NCI-H82 treated with DMSO at 0.1 percent for 48 hours (cell line): ENCODE measurements at regions not wholly inside any gene's neighbourhood (a gene's known extent, or its start where the extent isn't known, plus 50 kb on each side); places are given as distances from the start of the nearest gene placed in this dataset.
"Not testable (repeated sequence)": the region's sequence is repeated elsewhere in the genome, so short reads cannot be mapped to it uniquely, and the experiment has no call there.

Experiments used
- DNase-seq: peaks from one replicate; lab custom pipeline; 2025; ENCODE audit not compliant: unreplicated experiment; lab: John Stamatoyannopoulos, UW

DNA sequence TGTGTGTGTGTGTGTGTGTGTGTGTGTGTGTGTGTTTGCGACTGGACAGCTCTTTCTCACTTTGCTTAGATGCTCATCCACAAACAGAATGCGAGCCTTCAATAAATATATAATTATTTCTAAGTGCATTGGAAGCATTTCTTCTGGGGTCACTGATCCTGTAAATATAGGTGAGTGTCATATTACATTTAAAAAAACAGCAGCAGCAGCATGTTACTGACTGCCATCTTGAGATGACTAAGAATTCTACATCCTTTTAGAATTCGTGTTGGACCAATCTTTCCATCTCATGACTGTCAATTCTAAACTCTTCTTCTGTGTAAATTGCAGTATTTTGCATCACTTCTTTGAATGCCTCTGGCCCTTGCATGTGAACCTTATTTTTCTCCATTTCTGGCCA is 238.0 kb upstream of the DDI1 start:
- DNase-seq = no peak

DNA sequence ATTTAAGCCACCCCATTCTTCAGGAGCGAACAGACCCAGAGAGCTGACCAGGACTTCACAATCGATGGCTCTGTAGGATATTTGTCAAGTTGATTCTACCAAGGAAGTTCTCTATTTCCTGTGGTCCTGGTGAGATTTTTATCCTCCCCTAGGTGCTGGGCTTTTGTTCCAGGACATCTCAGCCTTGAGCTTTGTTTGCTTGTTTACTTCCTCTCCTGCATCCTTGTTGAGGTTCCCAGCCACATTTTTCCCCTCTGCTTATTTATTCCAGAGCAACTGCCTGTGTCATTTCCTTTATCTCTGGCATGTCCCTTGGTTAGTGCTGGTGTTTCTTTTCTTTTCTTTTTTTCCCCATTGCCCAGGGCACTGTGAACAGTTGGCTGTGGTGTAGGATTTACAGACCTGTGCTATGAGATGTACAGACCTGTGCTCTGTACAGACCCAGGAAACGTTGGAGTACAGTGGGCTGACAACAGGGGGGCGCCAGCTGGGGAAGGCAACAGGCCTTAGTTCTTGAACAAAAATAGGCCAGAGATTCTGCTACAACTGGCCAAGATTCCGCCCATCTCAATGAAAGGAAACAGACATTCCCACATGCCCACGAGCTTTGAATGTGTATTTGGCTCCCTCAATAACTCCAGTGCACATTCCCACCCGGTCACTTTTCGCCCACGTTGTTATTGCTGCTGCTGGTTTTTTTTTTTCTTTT is 235.9 kb upstream of the DDI1 start:
- DNase-seq = no peak

- DNase-seq = no peak
Observed at GRCh38 chr11:103803062-103803461, 233.4 kb upstream of the DDI1 start.

DNA sequence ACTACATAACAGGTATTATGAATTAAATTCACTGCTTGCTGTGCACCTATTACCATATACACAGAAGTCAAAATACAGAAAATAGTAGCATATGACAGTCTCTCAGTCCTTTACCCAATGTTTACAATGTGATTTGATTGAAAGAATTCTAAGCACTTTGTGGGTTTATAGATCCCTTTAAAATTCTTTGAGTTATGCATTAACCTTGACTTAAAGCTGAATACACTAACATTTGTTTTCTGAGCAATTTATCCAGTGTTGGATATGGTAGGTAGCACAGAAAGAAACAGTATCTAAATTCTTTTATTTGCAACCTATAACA is 230.8 kb upstream of the DDI1 start:
- no peak for DNase-seq

DNA sequence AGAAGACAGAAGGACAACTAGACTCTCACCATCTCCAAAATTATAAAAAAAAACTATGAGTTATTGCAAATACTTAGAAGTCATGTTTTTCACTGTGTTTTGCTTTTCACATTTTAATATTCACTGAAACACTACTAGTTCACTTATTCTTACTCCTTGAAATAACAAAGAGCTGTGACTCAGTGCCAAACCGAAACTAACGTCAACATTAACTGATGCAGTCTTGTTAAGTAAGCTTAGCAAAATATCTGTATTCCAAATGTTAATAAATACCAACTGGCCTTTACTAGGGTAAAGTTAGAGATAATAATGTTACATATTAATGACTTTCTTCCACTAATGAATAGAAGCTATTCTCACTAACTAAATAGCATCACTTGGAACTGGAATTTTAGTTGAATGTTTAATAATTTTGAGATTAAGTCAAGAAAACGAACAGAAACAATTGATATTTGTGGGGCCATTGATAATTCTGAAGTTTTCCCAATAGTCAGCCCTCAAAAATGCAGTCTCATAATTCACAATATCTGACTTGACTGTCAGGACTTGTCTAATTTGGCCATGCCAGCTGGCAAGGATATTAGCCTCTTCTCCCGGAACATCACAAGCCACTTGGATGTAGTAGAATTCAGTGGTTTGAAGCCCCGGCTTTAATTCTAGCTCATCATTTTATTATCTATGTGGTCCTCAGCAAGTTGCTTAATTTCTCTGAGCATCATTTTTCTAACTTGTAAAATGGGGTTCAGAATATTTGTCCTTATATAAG is 230.1 kb upstream of the DDI1 start:
- no peak for DNase-seq

GRCh38 chr11:103807806-103808205 is 228.6 kb upstream of the DDI1 start:
- DNase-seq = no peak

DNA sequence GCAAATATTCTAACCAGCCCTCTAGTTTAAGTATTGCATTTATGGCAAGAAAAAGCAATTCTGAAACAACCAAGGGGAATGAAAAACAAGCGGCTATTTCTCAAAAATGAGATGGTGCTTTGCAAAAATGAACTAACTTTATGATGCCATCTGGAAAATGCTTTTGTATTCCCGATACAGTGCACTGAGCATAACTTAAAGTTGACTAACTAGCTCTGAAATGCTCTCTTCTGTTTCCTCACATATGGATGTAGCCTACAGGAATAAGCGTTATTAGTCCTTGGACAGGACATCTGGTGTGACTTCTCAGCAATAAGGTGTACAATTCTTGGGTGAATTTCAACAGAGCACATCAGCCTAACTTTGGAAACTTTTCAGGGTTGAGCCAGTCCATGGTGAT is 228.2 kb upstream of the DDI1 start:
- no peak for DNase-seq

DNA sequence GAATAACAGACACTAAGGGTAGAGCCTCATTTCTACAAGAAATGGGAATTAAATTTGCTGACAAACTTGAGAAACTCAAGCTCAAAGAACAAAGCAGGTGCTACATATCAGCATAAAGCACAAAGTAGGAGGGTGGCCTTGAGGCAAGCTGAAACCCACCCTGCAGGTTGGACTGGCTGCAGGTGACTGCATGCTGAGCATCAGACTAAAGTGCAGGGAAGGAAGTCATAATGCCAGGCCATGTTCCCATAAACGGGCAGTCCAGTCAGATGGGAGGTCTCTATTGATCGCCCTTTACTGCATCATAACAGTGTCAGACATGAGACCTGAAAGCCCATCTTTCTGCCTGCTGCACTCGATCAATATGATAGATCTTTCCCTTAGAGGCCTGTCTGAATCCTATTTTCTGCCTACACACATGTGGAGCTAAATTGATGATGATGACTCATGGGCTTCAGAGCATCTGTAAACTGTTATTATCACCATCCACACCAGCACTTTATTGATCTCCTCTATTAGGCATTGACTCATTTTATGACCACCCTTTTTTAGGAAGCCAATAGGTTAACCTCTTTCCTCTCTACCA is 224.5 kb upstream of the DDI1 start:
- DNase-seq = no peak

DNA sequence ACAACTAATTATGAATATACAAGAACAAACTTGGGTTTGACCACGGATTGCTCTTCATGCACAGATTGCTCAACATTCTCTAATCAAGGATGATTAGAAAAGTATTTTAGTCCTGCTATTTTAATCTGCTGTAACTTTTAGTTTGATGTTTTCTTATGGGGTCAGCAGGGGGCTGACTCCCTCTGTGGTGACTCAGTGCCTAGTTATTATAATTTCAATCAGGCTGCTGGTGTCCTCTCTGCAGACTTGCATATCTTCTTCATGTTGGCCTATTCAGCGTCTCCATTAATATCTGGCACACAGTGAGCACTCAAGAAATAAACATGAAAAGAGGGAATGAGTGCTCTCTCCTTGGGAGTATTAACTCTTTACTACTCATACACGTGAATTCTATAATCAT is 223.8 kb upstream of the DDI1 start:
- DNase-seq = no peak

DNA sequence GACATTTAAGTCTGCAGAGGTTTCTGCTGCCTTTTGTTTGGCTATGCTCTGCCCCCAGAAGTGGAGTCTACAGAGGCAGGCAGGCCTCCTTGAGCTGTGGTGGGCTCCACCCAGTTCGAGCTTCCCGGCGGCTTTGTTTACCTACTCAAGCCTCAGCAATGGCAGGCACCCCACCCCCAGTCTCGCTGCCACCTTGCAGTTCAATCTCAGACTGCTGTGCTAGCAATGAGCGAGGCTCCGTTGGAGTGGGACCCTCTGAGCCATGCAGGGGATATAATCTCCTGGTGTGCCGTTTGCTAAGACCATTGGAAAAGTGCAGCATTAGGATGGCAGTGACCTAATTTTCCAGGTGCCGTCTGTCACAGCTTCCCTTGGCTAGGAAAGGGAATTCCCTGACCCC is 216.1 kb upstream of the DDI1 start:
- DNase-seq = not testable (repeated sequence)

- no peak for DNase-seq
Observed at GRCh38 chr11:103824116-103824515, 212.3 kb upstream of the DDI1 start.

DNA sequence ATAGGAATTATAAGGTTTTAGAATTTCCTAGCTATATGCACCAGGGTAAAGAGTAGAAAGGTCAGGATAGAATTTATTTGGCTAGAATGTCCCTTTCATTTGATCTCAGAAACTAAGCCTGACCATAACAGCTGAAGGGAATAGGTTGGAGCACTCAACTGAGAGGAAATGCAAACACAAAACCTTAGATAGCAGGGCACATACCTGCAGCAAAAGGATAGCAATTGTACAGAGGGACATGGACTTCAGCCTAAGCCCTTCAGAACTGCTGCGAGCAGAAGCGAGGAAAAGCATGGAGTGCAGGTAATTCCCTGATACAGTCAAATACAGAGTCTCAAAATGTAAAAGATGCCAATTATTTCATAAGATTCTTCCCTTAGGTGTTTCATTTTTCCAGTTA is 211.0 kb upstream of the DDI1 start:
- DNase-seq = no peak

DNA sequence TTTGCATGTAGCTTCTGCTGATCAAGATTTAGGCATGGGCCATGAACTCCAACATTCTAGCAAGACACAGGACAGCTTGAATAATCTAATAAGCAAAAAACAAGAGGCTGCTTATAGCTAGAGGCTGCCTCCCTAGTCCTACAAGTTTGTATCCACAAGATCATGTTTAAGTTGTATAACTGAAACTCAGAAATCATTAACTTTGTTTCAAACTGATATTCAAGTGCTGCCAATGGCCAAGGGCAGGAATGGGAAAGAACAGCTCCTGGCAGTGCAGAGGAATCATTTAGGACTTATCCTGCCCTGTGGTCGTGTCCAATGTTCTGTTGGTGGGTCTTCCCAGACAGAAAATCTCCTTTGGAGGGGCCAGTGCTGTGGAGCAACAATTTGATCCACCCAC is 209.6 kb upstream of the DDI1 start:
- no peak for DNase-seq

DNA sequence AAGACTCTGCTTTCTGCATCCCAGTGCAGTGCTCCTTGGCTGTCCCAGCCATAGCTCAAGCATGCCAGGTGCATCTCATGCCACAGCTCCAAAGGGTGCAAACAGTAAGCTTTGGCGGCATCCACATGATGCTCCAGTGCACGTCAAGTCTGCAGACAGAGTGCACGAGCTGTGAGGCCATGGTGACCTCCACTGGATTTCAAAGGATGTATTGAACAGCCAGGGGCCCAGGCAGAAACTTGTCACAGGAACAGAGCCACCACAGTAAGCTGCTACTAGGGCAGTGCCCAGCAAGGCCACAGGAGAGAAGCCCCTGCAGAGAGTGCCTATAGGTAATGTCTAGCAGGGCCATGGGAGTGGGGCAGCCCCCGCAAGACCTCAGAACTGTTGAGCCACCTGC is 206.8 kb upstream of the DDI1 start:
- DNase-seq = no peak

DNA sequence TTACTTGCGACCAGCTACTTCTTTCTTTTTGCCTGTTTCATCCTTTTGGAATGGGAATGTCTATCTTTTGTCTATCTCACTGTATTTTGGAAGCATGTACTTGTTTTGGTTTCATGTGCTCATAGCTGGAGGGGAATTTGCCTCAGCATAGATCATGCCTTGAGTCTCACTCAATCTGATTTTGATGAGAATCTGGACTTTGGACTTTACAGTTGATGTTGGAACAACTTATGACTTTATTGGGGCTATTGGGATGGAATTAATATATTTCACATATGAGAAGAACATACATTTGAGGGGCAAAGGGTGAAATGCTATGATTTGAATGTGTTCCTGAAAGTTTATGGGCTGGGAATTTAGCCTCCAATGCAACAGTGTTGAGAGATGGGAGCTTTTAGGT is 206.2 kb upstream of the DDI1 start:
- no peak for DNase-seq

GRCh38 chr11:103832762-103833161 is 203.7 kb upstream of the DDI1 start:
- no peak for DNase-seq

DNA sequence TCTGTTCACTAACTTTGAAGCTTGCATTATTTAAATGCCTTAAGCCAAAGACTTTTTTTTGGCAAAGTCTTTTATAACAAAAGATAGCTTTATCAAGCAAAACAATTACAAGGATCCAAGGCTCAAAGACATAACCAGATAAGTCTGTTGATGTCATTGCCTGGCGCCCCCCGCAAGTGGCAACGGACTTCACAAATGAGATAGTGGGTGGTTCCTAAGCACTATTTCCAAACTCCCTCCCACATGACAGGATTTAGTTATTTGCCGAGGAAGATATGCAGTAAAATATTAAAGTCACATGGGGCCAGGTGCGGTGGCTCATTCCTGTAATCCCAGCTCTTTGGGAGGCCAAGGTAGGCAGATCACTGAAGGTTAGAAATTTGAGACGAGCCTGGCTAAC is 194.2 kb upstream of the DDI1 start:
- DNase-seq = no peak

DNA sequence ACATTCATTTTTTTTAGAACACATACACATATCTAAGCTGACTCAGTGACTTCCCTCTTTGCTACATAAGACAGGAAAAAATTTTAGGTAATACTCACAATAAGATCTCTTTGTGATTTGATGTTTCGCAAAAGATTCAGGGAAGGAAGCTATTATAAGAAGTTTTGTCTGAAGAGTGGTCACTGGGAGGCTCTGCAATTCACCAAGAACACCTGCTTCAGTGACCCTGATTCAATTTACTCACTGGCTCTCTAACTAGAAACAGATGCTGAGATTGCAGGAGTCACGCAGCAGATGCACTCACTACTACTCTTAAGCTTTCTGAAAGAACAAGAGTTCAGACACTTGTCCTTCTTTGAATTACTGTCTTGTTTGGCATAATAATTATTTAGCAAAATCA is 193.6 kb upstream of the DDI1 start:
- no peak for DNase-seq

- no peak for DNase-seq
Observed at GRCh38 chr11:103844327-103845215, 191.9 kb upstream of the DDI1 start.

- DNase-seq = no peak
Observed at GRCh38 chr11:103845331-103845730, 191.1 kb upstream of the DDI1 start.

DNA sequence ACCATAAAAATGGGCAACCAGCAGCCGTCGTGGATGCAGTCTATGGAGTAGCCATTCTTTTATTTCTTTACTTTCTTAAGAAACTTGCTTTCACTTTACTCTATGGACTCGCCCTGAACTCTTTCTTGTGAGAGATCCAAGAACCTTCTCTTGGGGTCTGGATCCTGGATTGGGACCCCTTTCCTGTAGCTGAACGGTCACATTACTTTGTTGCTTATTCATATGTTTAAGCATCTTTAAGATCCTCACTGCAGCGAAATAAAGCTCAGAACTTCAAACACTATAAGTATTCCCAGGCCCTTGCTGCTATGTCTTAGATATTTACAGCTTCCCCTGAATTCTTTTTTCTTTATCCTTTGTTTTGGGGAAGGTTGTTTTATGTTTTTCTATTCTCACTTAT is 187.8 kb upstream of the DDI1 start:
- DNase-seq = no peak

- no peak for DNase-seq
Observed at GRCh38 chr11:103849366-103849765, 187.1 kb upstream of the DDI1 start.
